NOMO-1 (cell line): ENCODE measurements at regions not wholly inside any gene's neighbourhood (a gene's known extent, or its start where the extent isn't known, plus 50 kb on each side); places are given as distances from the start of the nearest gene placed in this dataset.
"Not testable (repeated sequence)": the region's sequence is repeated elsewhere in the genome, so short reads cannot be mapped to it uniquely, and the experiment has no call there.

Source experiments
- DNase-seq, 2 experiments: peaks; one replicate each; lab custom pipeline; 2025; ENCODE audit not compliant: unreplicated experiment in 2 of 2; lab: John Stamatoyannopoulos, UW

DNA sequence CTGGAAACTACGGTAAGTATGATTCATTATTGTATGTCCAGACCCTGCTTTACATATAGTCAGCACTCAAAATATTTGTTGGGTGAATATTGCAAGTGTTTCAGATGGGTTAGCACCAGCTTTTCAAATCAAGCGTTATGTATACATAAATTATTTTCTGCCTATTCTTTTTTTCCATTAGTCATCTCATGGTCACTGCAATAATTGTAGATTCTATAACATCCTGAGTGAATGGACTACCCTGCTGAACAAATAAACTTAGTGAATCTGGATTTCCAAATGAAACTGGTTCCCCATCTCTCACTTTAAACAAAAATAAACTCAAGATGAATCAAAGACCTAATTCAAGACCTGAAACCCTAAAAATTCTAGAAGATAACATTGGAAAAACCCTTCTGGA is 152.3 kb downstream of the DIO2 start:
- DNase-seq, result no peak

GRCh38 chr14:80056497-80056801 is 154.9 kb downstream of the DIO2 start:
- DNase-seq, result no peak

- DNase-seq, result peak; percentile 3 to 11
Measured at GRCh38 chr14:80055667-80056496, 155.4 kb downstream of the DIO2 start.

DNA sequence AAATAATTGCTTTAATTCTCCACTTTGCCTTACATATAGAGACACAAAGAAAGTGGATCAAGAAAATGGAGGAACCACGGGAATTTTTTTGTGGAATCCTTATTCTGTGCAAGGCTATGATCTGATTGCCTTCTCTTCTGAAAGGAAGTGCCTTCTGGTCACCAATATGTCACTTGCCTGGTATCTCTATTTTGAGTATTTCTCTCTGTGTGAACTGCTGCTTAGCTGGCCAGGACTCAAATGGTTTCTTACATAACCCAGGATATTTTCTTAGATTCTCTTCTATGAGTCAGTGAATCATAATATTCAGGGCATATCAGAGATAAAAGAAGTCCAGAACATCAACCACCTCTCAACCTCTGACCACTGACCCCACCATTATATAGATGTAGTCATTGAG is 156.1 kb downstream of the DIO2 start:
- no peak for DNase-seq

- no peak for DNase-seq
Measured at GRCh38 chr14:80054020-80054419, 157.3 kb downstream of the DIO2 start.

DNA sequence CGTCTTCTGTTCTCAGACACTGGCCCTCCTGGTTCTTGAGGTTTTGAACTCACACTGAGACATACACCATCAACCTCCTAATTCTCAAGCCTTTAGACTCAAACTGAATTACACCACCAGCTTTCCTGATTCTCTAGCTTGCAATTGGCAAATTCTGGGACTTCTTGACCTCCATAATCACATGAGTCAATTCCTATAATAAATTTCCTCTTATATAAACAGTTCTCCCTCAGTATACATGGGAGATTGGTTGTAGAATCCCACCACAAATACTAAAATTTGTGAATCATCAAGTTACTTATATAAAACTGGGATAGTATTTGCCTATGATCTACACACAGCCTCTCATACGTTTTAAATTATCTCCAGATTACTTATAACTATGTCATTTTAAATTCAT is 162.2 kb downstream of the DIO2 start:
- DNase-seq, result no peak

DNA sequence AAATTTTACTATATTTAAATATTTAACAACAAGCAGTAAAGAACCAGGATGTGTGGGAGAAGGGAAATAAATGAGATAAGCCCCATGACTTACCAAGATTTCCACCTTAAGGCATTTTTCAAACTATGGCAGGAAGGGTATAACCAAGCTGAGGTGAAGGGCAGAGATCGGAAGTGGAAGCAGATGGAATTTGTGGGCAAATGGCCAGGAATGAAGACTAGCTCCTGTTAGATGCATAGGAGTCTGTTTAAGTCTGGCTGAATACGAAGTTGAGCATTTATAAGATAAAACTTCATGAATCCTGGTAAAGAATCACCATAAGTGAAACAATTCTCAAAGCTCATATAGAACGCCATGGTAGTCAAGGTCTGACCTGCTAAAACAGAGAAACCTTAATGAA is 163.5 kb downstream of the DIO2 start:
- no peak for DNase-seq

DNA sequence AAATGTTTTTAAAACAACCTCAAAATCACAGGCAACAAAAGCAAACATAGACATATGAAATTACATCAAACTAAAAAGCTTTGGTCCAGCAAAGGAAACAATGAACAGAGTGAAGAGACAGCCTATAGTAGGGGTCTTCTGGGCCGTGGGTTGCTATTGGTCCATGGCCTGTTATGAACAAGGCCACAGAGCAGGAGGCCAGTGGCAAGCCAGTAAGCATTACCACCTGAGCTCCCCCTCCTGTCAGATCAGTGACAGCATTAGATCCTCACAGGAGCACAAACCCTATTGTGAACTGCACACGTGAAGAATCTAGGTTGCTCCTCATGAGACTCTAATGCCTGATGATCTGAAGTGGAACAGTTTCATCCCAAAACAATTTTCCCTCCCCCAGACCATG is 174.0 kb downstream of the DIO2 start:
- DNase-seq, result no peak

DNA sequence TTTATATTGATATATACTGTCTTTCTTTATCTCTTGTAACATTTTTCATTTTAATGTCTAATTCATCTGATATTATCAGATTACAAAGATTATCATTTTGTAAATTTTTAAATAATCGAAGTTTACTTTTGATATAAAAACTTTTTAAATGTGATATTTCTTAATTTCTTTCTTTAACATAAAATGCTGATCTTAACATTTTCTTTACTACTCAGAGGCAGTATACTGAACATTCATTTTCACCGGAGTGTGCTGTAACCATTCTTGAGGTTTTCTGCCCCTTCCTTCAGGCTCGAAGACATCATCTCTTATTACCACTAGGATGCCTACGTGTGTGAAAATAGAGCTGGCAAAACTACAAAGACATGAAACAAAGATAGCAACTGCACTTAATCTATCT is 186.9 kb downstream of the DIO2 start:
- no peak for DNase-seq

DNA sequence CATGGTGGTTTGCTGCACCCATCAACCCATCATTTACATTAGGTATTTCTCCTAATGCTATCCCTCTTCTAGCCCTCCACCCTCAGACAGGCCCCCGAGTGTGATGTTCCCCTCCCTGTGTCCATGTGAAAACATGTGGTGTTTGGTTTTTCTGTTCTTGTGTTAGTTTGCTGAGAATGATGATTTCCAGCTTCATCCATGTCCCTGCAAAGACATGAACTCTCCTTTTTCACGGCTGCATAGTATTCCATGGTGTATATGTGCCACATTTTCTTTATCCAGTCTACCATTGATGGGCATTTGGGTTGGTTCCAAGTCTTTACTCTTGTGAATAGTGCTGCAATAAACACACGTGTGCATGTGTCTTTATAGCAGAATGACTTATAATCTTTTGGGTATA is 192.8 kb downstream of the DIO2 start:
- DNase-seq, result not testable (repeated sequence)

DNA sequence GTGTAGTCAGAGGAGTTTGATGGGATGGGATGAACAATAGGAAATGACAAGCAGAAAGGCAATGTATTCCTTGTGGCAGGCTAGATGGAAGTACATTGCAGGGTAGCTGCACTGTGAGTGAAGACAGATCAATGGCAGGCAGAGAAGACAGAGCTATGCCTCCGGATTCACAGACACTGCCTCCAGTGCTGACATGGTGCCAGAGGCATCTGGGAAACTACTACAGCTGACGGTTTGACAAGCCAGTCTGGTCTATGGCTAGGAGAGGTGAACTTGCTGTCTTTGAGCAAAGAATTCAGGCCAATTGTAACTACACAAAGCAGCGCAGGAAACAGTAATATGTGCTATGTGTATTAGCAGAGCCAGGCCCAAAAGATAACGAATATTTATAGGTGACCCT is 193.5 kb downstream of the DIO2 start:
- no peak for DNase-seq

DNA sequence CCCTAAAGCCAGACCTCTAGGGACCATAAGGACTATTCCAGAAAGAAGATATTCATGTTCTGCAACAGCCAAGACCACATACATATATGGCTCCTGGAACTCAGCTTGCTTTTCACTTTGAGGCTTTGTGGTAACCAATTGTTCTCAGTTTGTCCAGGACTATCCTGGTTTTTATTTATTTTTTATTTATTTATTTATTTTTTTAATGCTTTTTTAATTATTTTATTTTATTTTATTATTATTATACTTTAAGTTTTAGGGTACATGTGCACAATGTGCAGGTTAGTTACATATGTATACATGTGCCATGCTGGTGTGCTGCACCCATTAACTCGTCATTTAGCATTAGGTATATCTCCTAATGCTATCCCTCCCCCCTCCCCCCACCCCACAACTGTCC is 201.1 kb downstream of the DIO2 start:
- not testable (repeated sequence) for DNase-seq

DNA sequence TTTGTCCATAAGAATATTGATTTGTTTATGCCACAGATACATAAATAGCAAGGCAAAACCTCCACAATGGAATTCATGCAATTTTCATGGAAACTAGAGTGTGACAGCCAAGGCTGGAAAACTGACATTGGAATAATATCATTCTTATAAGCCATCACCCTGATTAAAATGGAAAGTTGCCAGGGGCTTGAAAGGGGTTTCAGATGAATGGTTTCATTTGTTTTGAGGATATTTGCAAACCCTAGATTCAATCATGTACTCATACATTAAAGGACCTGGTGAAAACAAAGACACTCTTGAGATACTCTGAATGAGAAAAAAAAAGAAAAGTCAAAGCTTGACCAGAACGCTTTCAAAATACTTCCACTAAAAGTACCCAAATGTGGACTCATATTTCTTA is 205.7 kb downstream of the DIO2 start:
- no peak for DNase-seq

DNA sequence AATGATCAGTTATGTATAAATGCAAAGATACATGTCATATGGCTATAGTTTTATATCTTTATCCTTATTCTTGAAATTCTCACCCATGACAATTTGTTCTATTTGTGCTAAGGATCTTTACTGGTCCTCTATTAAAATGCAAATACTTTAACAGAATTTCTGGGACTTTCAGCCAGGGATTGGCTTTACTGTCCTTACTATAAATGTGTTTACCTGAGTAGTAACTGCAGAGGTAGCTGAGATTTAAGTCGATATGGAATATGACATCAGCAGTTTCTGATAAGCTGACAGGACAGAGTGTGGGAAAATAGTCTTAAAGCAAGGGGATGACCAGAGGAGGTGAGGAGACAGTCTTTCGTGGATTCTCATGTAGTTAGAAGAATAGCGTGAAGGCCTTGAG is 206.4 kb downstream of the DIO2 start:
- DNase-seq, result no peak

GRCh38 chr14:80003138-80003537 is 208.2 kb downstream of the DIO2 start:
- DNase-seq, result no peak

GRCh38 chr14:79997509-79998208 is 213.6 kb downstream of the DIO2 start:
- DNase-seq, result no peak

DNA sequence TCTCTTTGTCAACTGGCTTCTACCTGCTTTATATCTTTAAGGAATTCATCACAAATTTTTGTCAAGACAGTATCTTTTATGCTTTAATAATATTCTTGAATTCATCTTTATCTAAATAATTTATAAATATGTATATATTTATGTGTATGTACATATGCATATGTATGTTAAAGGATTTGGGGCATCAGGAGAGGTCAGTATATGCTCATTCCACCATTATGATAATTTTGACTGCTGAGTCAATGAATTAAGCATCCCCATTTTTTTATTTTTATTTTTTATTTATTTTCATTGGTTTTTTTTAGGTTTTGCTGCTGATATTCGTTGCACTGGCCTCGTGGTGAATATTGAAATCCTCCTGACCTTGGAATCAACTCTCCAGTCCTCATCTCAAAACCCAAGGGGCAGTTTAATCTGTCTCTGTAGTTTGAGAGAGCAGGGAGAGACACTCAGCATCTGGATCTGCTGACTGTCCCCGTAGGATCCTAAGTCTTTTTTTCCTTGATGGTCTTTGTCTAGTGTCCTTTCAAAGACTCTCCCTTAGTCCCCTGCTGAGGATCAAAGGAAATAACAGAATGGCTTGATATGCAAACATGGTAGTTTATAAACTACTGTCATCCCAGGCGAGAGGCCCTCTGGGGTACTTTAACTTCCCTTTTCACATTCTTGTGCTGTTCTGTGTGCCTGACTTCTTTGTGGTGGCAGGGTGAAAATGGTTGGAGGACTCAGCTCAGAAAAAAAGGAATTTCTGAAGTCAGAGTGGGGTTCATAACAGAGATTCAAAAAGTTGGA is 218.7 kb downstream of the DIO2 start:
- DNase-seq, result no peak

GRCh38 chr14:79991866-79992265 is 219.4 kb downstream of the DIO2 start:
- no peak for DNase-seq

DNA sequence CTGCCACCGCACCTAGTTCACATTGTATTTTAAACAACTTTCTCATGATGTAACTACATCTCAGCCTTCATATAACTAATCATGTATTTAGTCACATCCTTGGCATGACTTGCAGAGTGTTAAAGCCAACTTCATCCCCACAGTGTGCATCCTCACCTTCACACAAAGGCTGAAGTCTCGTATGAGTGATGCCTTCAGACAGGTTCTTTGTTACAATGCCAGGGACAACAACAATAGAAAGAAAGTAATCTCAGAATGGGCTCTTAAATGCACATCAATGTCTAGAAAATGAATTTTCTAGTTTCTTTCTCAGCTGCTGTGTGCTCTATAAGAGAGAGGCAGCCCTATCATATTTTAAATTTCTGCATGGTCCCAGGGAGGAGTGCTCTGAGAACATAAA is 221.3 kb downstream of the DIO2 start:
- DNase-seq, result no peak

GRCh38 chr14:79986251-79986650 is 225.1 kb downstream of the DIO2 start:
- no peak for DNase-seq

DNA sequence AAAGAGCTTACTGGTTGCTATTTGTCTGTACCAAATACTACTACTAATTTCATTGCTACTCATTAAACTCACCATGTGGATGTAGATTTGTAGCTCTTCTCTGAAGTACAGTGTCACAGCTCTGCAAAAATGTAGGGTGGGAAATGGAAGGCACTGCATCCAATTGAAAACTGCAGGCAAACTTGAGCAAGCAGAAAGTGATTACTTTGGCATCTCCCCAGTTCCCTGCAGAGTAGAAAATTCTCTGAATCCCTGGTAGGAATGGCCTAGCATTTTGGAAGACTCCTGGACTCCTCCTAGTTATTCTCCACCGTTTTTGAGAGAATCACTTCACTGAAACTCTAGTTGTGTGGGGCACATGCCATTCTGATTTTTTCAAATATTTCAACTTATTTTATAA is 239.1 kb downstream of the DIO2 start:
- DNase-seq, result no peak

- DNase-seq, result no peak
Measured at GRCh38 chr14:79971330-79971729, 240.0 kb downstream of the DIO2 start.
